HG03159 (cell line): ENCODE measurements at regions not wholly inside any gene's neighbourhood (a gene's known extent, or its start where the extent isn't known, plus 50 kb on each side); places are given as distances from the start of the nearest gene placed in this dataset.
"Not testable (repeated sequence)": the region's sequence is repeated elsewhere in the genome, so short reads cannot be mapped to it uniquely, and the experiment has no call there.

Experiments used
- ATAC-seq: cut with Tn5 transposase; IDR thresholded peaks from one replicate; pipeline ENCODE4 v1.9.1; 2021; ENCODE audit warnings: mild to moderate bottlenecking, moderate library complexity; ENCODE audit not compliant: unreplicated experiment

DNA sequence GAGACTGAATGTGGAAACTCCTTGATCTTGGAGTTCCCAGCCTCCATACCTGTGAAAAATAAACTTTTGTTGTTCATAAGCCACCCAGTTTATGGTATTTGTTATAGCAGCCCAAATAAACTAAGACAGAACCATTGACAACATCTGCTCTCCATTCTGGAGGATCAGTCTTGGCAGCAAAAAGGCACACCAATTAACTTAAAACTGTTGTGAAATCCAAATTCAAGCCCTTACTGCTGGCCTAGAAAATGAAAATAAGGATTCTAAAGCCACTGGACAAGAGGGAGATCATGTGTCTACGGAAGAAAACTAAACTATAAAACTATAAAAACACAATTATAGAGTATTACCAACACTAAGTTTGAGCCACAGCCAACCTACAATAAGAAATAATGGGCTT lies 172.1 kb upstream of the RNPC3 start:
- no peak for ATAC-seq

DNA sequence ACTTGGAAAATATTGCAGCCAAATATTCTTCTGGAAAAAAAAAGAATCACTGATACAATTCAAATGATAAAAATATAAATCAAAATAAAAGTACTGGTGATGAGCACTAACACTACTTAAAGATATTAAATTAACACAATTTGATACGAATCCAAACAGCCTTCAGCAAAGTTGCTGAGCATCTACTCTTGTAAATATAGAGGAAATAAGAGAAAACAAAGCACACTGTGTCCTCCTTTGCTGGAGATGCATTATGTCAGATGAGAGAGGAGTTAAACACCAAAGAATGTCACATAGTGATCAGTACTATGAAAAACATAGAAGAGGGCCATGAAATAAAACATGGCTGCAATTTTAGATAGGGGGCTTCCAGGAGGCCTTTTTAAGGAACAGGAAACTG lies 177.4 kb upstream of the RNPC3 start:
- ATAC-seq, result no peak

DNA sequence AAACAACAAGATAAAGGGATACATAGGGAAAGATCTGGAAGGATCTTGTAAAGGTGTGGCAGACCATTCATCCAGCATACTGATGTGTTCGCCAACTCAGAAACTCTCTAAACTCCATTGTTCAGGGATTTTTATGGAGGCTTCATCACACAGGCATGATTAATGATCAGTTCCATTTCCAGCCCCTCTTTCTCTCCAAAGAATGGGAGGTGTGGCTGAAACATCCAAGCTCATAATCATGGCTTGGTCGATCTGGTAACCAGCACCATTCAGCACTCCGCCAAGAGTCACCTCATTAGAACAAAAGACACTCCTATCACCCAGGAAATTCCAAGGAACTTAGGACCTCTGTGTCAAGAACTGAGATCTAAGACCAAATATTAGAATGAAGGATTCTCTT lies 180.6 kb upstream of the RNPC3 start:
- ATAC-seq, result no peak

DNA sequence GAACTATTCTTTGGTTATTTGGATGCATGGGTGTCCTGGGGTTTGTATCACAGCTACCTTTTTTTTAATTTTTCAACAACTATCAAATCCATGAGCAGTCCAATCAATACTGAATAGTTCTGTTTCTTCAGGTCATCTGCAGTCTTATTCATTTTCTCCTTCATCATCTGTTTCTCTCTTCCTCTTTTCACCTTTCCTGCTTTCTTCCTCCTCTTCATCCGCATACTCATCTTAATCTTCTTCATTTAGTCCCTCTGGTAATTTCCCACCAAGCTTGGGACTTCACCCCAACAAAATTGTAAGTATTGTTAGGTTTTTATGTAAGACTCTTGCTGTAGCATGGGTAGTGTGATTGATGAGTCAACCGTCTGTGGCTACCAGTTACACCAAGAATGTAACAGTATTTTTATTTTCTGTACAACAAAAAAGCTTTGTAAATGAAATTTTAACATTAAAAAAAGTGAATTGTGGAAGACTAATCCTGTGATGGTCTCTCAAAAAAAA lies 184.1 kb upstream of the RNPC3 start:
- no peak for ATAC-seq

DNA sequence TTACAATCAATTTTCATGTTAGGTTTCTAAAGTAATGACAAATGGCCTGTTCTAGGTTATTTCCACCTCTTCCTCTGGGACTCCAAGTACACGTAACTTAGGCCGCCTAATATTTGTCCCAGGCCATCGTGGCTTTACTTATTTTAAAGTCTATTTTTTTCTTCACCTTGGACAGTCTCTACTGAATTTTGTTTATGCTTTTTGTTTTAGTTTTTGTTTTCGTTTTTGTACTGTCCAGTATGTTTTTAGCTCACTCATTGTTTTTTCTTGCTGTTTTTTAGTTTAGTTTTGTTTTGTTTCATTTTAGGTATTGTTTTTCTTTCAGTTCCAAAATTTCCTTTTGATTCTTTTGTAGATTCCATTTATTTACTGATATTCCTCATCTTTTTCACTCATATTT lies 187.7 kb upstream of the RNPC3 start:
- ATAC-seq, result no peak

DNA sequence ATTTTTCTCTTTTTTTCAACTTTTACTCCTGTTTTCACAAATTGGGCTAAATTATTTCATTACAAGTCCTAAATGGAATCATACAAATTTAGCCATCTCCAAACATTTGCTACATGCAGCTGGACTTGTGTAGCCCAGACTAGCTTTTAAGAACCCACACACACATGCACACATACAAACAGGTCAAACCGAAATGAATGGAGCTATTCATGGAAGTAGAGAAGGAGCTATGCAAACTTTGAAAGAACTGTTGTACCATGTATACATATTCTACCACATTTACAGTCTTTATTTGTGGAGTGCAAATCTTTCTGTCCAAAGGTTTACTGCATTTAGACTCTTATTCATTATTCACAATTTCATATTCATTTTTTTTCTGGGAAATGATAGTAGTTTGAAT lies 189.1 kb upstream of the RNPC3 start:
- ATAC-seq, result no peak

DNA sequence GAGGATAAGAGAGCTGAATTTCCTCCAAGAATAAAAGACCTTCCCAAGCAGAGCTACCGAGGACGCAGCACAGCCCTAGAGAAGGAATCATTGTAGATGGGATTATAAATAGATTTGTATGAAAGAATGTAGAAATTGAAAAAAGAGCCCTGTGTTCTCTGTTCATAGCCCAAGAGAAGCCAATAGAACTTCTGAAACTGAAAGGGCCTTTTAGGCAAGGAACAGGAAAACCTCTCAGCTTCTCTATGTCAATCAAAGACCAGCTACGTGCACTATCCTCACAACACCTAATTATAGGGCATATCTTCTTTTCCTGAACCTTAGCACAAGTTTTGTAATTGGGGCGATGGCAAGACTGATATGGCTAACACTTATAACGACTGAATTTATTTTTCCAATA lies 192.4 kb upstream of the RNPC3 start:
- ATAC-seq, result peak; percentile 55

DNA sequence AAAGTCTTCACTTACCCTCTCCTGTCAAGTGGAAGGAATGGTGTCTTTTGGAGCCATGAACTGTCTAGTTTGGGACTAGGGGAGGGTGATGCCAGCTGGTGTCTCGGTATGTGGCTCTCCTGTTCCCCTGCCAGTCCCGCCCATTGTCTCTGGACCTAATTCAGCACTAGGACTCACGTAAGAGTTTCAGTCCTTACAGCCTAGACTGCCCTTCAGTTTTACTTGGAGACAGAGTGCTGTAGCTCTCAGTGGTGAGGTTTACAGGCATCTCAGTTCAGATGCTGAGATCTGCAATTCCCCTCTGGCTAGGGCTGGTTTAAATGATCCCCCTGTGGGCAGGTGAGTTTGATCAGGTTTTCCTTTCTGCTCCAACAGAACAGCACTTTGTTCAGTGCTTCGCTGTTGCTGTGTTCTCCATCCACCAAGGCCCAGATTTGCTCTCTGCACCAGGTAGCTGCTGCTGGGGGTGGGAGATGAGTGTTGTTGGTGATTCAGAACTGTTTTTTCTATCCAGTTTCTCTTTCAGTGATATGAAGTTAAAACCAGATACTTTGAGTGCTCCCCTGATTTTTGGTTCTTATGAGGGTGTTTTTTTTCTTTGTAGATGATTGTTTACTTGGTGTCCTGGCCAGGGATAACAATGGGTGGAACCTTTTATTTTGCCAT lies 198.3 kb upstream of the RNPC3 start:
- no peak for ATAC-seq

DNA sequence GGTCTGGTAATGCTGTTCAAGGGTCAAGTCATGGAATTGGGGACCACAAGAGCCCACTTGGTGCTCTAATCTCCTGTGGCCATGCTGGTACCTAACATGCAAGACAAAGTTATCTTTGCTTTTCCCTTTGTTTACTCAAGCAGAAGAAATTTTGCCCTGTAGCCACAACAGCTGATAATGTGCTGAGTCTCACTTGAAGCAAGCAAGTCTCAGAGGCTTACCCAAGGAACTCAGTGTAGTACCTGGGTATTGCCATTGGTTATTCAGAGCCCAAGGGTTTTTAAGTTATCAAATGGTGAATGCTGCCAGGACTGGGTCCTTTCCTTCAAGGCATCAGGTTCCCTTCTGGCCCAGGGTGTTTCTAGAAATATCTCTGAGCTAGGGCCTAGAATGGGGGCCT lies 198.9 kb upstream of the RNPC3 start:
- ATAC-seq, result no peak

DNA sequence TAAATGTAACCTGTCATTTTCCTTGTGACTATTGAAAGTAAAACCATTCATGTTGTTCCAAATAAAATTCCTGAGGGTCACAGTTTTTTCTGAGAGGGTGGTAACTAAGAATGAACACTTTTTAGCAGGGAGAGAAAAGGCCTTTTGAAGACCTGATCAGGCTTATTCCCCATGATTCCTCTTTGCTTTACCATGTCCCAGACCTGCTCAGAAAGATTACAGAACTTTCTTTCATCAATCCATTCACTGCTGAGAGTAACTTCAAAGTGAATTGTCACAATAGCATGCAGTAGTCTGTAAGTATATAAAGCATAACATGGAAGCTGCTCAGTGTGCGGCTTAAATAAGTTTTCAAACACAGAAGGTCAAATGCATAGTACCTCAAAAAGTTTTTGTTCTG lies 201.5 kb upstream of the COL11A1 start:
- ATAC-seq, result no peak

DNA sequence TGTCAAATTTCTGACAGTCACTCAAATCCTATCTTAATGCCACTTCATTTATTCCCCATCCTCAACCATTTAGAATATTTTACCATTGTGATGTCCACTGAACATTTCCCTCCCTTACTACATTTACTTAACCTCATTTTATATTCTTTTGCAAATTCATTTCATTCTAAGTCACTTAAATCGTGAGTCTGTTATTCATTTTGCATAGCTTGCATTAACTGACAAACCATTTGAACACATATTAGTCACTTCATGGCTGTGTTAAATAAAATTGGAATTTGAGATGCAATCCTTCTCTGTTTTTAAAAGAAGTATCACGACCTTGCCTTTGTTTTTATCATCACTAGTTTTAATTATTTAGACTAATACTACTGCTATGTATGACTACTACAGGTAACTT lies 199.4 kb upstream of the COL11A1 start:
- ATAC-seq, result no peak

DNA sequence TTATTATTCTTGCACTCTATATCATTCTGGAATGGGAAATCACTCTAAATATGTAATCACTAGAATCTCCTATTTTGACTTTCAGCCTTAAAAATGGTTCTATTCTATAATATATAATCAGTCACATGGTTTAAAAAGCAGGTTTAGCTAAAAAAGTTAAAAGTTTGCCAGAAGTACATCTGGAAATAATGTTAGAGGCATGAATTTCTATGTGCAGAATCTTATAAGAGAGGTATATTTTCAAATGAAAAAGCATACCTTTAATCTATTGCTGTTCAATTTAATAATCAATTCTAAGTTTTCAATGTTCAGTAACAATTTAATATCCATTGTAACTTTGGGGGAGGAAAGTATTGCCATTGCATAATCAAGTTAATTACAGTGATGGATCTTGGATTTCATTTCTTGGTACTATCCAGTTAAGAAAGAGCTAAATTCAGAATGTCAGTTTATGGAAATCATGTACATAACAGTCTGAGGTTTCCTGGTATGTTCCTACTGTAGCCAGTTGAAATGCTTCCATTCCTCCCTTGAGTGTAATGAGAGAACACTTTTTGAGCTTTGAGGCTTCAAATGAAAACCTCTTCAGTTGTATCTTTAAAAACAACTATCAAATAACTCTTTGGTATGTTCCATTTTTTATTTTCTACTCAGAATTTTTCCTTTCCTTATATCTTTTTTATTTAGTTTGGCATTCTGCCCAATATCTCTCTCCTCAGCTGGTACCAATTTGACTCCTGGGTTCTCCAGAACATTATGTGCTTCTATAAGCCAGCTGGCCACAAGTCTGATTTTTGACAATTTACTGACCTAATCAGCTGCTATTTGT lies 175.7 kb upstream of the COL11A1 start:
- ATAC-seq, result no peak

DNA sequence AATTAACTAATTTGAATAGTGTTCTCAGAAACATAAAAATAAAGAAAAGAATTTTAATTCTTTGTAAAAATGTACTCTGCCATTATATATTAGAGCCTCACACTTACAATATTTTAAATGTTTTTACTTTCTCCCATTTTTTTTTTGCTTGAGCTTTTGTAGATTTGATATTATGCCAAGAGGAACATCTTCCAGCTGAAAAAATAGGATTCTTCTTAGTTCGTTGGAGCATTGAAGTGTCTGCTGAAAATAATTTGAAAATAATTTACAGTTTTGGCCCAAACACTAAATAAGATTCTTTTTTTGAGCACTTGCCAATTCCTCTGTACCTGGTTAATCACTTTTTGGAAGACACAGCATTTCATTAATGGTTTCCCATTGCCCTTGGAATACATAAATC lies 175.0 kb upstream of the COL11A1 start:
- ATAC-seq, result no peak

DNA sequence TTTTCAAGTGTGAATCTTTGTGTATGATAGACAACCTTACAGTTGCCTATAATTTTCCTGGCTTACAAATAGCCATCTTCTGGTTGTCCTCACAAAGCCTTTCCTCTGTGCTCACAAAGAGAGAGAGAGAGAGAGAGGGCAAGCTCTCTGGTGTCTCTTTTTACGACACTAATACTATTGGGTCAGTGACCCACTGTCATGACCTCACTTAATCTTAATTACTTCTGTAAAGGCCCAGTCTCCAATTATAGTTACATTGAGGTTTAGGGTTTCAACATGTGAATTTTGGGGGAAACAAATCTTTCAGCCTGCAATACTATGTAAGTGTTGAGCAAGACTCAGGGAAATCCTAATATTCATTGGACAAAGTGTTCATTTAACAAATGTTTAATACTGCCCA lies 167.4 kb upstream of the COL11A1 start:
- no peak for ATAC-seq

DNA sequence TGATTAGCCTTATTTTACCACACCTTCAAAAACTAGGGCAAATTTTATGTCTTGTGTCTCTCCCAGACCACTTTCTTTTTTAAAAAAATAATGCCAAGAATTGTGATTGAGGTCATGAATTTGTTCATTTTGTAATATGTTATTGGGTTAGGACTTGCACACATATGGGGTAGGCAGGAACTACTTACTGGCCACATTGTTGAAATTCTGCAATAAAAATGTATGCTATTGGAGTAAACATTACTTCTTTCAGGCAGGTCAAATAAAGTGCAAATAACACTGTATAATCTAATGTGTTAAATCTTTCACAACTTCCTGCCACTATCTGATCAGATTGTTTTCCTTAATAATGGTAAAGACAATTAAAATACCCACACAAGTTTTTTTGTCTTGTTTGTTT lies 166.6 kb upstream of the COL11A1 start:
- no peak for ATAC-seq

DNA sequence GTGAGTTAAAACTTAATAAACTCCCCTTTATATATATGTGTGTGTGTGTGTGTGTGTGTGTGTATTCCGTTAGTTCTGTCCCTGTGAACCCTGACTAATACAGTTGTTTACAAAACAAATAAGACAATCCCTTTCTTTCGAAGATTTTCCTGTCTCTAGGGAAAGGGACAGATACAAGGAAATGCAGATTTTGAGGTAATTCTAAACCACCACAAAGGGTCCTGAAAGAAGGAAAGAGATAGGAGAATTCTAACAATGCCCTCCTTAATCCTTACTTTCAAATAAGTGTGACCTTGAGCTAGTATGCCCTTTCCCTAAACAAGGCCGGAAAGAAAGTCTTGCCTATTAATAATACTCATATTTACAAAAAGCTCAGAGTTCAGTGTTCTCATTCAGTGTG lies 164.8 kb upstream of the COL11A1 start:
- no peak for ATAC-seq

DNA sequence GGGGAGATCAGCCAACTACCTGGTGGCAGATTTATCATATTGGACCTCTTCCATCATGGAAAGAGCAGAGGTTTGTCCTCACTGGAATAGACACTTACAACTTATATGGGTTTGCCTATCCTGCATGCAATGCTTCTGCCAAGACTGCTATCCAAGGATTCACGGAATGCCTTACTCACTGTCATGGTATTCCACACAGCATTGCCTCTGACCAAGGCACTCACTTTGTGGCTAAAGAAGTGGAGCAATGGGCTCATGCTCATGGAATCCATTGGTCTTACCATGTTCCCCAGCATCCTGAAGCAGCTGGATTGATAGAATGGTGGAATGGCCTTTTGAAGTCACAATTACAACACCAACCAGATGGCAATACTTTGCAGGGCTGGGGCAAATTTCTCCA lies 163.1 kb upstream of the COL11A1 start:
- ATAC-seq, result not testable (repeated sequence)

DNA sequence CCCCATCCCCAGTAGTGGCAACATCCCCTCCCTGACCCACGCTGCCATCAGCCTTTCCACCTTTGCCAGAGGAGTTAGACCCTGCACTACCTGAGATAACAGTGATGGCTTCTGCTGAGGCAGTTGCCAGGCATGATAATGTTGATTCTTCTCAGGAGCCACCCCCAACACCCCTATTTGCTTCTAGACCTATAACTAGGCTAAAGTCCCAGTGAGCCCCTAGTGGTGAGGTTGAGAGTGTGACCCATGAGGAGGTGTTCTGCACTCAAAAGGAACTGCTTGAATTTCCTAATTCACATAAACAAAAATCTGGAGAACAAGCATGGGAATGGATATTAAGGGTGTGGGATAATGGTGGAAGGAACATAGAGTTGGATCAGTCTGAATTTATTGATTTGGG lies 159.6 kb upstream of the COL11A1 start:
- no peak for ATAC-seq

DNA sequence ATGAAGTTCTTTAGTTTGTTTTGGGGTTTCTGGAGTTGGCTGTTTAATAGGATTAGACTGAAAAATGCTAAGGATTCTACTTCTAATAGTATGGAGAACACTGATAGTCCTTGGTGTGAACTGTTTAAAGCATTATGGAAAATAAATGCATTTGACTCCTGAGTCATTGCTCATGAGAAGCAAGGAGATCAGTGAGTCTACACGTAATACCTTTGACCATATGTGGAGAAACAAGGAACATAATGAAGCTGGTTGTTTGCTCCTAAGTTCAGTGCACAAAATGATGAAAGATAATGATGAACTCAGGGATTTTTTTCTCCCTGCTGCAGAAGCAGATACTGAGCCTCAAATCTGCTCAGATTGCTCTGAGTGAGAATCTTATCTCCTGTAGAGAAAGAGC lies 158.9 kb upstream of the COL11A1 start:
- ATAC-seq, result no peak

DNA sequence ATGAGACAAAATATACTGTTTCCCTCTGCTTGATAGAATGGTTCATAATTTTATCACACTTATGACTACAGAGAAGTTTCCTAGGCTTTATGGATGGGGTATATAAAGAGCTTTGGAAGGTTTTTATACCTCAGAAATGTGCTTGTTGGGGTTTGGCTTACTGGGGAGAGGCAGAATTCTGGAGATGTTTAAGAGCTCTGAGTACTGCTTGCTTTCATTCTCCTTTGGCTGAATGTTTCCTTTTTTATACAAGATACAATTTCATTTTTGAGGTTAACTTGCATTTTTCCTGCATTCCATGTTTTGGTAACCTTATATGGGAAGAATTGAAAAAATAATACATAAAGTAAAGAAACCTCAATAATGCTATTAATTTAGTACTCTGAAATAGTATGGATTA lies 157.7 kb upstream of the COL11A1 start:
- ATAC-seq, result no peak

DNA sequence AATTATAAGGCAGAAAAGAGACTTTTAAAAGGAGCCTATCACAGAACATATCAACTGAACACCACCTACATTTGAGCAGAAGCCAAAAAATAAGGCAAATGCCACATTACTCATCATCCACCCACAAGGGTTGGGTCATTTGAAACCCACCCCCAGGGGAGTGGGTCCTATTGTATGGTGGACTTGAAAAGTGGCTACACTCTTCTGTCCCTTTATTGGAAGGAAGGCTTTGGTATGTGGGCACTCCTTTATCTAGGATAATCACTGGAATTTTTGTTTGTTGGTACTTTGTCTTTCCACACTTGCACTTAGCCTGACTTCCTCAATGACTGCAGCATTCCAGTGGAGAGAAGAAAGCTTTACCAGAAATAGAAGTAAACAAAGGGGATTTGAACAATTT lies 157.2 kb upstream of the COL11A1 start:
- ATAC-seq, result no peak

DNA sequence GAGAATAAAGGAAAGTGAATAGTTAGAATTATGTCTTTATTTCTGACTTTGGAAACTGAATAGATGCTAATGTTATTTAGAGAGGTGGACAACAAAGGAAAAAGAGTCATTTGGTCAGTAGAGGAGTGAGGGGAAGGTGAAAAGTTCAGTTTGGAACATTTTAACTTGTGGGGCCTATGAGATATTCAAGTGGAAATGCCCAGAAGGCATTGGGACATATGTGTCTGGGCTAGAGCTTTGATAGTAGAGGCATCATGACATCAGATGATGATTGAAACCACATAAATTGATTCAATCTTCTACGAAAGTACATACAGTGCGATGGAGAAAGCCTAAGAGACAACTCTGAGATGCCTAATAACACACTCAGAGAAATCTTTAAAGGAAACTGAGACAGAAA lies 151.7 kb upstream of the COL11A1 start:
- ATAC-seq, result no peak

DNA sequence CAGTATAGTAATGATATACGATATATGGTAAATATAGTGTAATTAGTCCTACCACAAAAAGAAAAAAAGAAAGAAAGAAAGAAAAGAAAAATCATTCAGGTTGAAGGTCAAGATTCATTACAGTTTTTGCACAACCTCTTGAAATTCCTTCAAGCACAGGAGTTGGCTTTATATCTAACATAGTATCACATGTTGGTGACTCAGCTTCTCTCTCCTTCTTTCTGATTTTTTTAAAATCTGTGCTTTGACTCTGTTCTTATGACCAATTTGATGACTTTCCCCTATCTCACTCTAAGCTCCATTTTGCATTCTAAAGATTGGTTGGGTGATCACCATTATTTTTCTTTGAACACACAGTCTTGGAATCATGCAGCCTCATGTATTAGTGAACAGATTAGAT lies 148.2 kb upstream of the COL11A1 start:
- no peak for ATAC-seq
